H9 (cell line): ENCODE measurements at regions not wholly inside any gene's neighbourhood (a gene's known extent, or its start where the extent isn't known, plus 50 kb on each side); places are given as distances from the start of the nearest gene placed in this dataset.

ENCODE experiments used
- DNase-seq: peaks from one replicate; pipeline ENCODE4 v3.0.0-alpha.2; 2017
- H2AFZ ChIP-seq: one replicate; pipeline ENCODE4 v1.6.1; 2013; ENCODE audit warnings: mild to moderate bottlenecking, low read length, control low read depth, moderate library complexity
- H2AK5ac ChIP-seq: 2 replicates; pipeline ENCODE4 v1.6.1; 2013; ENCODE audit warnings: low read length, control low read depth, mixed read lengths; ENCODE audit not compliant: insufficient read length
- H2BK120ac ChIP-seq: one replicate; pipeline ENCODE4 v1.6.1; 2013; ENCODE audit warnings: low read depth, mild to moderate bottlenecking, low read length, control low read depth, inconsistent platforms; ENCODE audit not compliant: poor library complexity, severe bottlenecking
- H2BK12ac ChIP-seq: 2 replicates; pipeline ENCODE4 v1.6.1; 2013; ENCODE audit warnings: low read length, control low read depth, mixed read lengths, low read depth; ENCODE audit not compliant: insufficient read length
- H2BK15ac ChIP-seq: 2 replicates; pipeline ENCODE4 v1.6.1; 2013; ENCODE audit warnings: low read depth, low read length, control low read depth
- H2BK20ac ChIP-seq: one replicate; pipeline ENCODE4 v1.6.1; 2013; ENCODE audit warnings: low read depth, mild to moderate bottlenecking, low read length, control low read depth, inconsistent platforms; ENCODE audit not compliant: poor library complexity, severe bottlenecking
- H2BK5ac ChIP-seq: 2 replicates; pipeline ENCODE4 v1.6.1; 2013; ENCODE audit warnings: low read length, control low read depth, mixed read lengths; ENCODE audit not compliant: insufficient read length
- H3K14ac ChIP-seq: 2 replicates; pipeline ENCODE4 v1.6.1; 2013; ENCODE audit warnings: low read length, control low read depth; ENCODE audit not compliant: insufficient read depth
- H3K18ac ChIP-seq: 2 replicates; pipeline ENCODE4 v1.6.1; 2013; ENCODE audit warnings: low read depth, mild to moderate bottlenecking, mixed read lengths, low read length, control low read depth; ENCODE audit not compliant: insufficient read length
- H3K23ac ChIP-seq: 2 replicates; pipeline ENCODE4 v1.6.1; 2013; ENCODE audit warnings: low read length, control low read depth, mixed read lengths, low read depth; ENCODE audit not compliant: insufficient read length
- H3K23me2 ChIP-seq: 2 replicates; pipeline ENCODE4 v1.6.1; 2013; ENCODE audit warnings: low read depth, mild to moderate bottlenecking, mixed read lengths, low read length, control low read depth; ENCODE audit not compliant: insufficient read length, poor library complexity, severe bottlenecking
- H3K27ac ChIP-seq: 2 replicates; pipeline ENCODE4 v1.5.1; 2013; ENCODE audit warnings: low read length, control low read depth, mixed read lengths, low read depth; ENCODE audit not compliant: insufficient read length
- H3K27me3 ChIP-seq: 2 replicates; pipeline ENCODE4 v1.6.1; 2013; ENCODE audit warnings: low read length, control low read depth, inconsistent platforms; ENCODE audit not compliant: insufficient read depth
- H3K4ac ChIP-seq: 2 replicates; pipeline ENCODE4 v1.6.1; 2013; ENCODE audit warnings: low read depth, mild to moderate bottlenecking, control low read depth, inconsistent platforms, low read length, moderate library complexity
- H3K4me1 ChIP-seq: 2 replicates; pipeline ENCODE4 v1.6.1; 2013; ENCODE audit warnings: low read length, control low read depth, inconsistent platforms; ENCODE audit not compliant: insufficient read depth
- H3K4me2 ChIP-seq: 2 replicates; pipeline ENCODE4 v1.6.1; 2013; ENCODE audit warnings: low read length, control low read depth, mixed read lengths; ENCODE audit not compliant: insufficient read length, insufficient read depth
- H3K56ac ChIP-seq: 2 replicates; pipeline ENCODE4 v1.6.1; 2013; ENCODE audit warnings: low read depth, mild to moderate bottlenecking, mixed read lengths, low read length, control low read depth; ENCODE audit not compliant: insufficient read length
- H3K79me1 ChIP-seq: 2 replicates; pipeline ENCODE4 v1.6.1; 2013; ENCODE audit warnings: low read depth, mild to moderate bottlenecking, moderate library complexity, low read length, control low read depth, inconsistent platforms; ENCODE audit not compliant: insufficient read depth, poor library complexity, severe bottlenecking
- H3K79me2 ChIP-seq: 2 replicates; pipeline ENCODE4 v1.6.1; 2013; ENCODE audit warnings: low read length, control low read depth, inconsistent platforms; ENCODE audit not compliant: insufficient read depth
- H3K9ac ChIP-seq: 2 replicates; pipeline ENCODE4 v1.6.1; 2013; ENCODE audit warnings: low read length, control low read depth, mixed read lengths; ENCODE audit not compliant: insufficient read length; ENCODE audit errors: extremely low read depth
- H3K9me3 ChIP-seq: one replicate; pipeline ENCODE4 v1.6.1; 2013; ENCODE audit warnings: low read depth, low read length, inconsistent platforms; ENCODE audit not compliant: control insufficient read depth
- H3T11ph ChIP-seq: one replicate; pipeline ENCODE4 v1.6.1; 2013; ENCODE audit warnings: mild to moderate bottlenecking, low read length, control low read depth, inconsistent platforms
- H4K20me1 ChIP-seq: one replicate; pipeline ENCODE4 v1.6.1; 2013; ENCODE audit not compliant: control insufficient read depth, insufficient read length, insufficient read depth
- H4K5ac ChIP-seq: 2 replicates; pipeline ENCODE4 v1.6.1; 2013; ENCODE audit warnings: low read depth, mild to moderate bottlenecking, mixed read lengths, low read length, control low read depth; ENCODE audit not compliant: insufficient read length
- H4K8ac ChIP-seq: replicated peaks from 2 replicates; pipeline ENCODE4 v1.6.1; 2013; ENCODE audit warnings: low read length, control low read depth, mixed read lengths, low read depth; ENCODE audit not compliant: insufficient read length
- H4K91ac ChIP-seq: 2 replicates; pipeline ENCODE4 v1.6.1; 2013; ENCODE audit warnings: low read depth, mild to moderate bottlenecking, moderate library complexity, mixed read lengths, low read length, control low read depth; ENCODE audit not compliant: insufficient read length
- H3K27ac Mint-ChIP-seq, 3 experiments: 2 replicates in 2 of 3; 3 replicates in 1 of 3; pipeline ENCODE4 v1.8.0; 2020 to 2021; ENCODE audit warnings: mixed read lengths in 3 of 3, mild to moderate bottlenecking in 1 of 3, moderate library complexity in 1 of 3
- H3K27me3 Mint-ChIP-seq: 2 replicates; pipeline ENCODE4 v1.8.0; 2021; ENCODE audit warnings: low read depth, mild to moderate bottlenecking, moderate library complexity, mixed read lengths
- H3K36me3 Mint-ChIP-seq, 3 experiments: 2 replicates in 2 of 3; 3 replicates in 1 of 3; pipeline ENCODE4 v1.8.0; 2020 to 2021; ENCODE audit warnings: low read depth in 3 of 3, mixed read lengths in 3 of 3; ENCODE audit not compliant: insufficient read depth in 1 of 3
- H3K4me1 Mint-ChIP-seq, 2 experiments: 2 replicates each; pipeline ENCODE4 v1.8.0; 2020; ENCODE audit warnings: mixed read lengths in 2 of 2
- H3K4me3 Mint-ChIP-seq, 2 experiments: 2 replicates in 1 of 2; 3 replicates in 1 of 2; pipeline ENCODE4 v1.8.0; 2020 to 2021; ENCODE audit warnings: mild to moderate bottlenecking in 2 of 2, mixed read lengths in 2 of 2, moderate library complexity in 1 of 2
- H3K9me3 Mint-ChIP-seq, 2 experiments: 2 replicates in 1 of 2; 3 replicates in 1 of 2; pipeline ENCODE4 v1.8.0; 2020; ENCODE audit warnings: mild to moderate bottlenecking in 2 of 2, mixed read lengths in 2 of 2, moderate library complexity in 1 of 2
- WGBS: extraction: QIAGEN DNeasy Blood & Tissue Kit; methylation state at CpG from one replicate; pipeline ENCODE4 v1.1.7; 2013; ENCODE audit warnings: missing lambda C conversion rate, low lambda C conversion rate, mixed read lengths; ENCODE audit not compliant: insufficient read length; ENCODE audit errors: extremely low coverage; 5-methylcytosine and 5-hydroxymethylcytosine counted together
- TF ChIP-seq, protein P1 (sequence below): fragments of 200-600 bp; sonication (generic); conservative IDR thresholded peaks from 3 replicates; pipeline ENCODE4 v1.8.0; 2021; ENCODE audit warnings: antibody characterized with exemption, mild to moderate bottlenecking

DNA sequence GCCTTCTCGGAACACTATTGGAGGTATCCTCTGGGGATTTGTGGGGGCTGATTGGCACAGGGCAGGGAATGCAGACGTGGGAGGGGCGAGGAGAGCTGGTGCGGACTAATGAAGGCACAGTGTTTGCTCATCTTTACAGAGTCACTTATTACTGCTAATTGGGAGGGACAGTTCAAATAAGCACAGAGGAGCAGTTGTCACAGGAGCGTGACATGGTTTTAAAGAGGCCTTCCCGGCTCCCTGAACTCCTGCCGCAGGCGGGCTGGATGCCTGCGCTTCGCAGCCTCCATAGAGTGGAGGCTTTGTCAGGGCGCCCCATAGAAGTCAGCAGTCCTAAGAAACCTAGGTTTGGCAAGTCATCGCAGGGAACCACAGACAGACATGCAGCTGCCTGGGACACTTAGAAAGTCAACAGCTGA, 149.6 kb downstream of the LINC00237 start:
- Histone ChIP-seq H2BK5ac (no peak overlapping the region), H3K4ac (no peak overlapping the region)
- DNase-seq: no peak

More for the DNA sequence above, 149.6 kb downstream of the LINC00237 start:
- Mint-ChIP-seq H3K27me3 (no peaks in the 10 kb centered on the region; the same call in 1 of the 2 replicates), H3K9me3 (no peaks in the 10 kb centered on the region), H3K4me3 (no peak overlapping the region), H3K27ac (no peak overlapping the region), H3K36me3 (no peaks in the 10 kb centered on the region; a peak in 1 of 7 replicates), H3K4me1 (peaks cover 10 to 16% of the 10 kb centered on the region in 2 experiments)
- H3K27ac ChIP-seq: no peak overlapping the region
- no peak overlapping the region for H2BK12ac ChIP-seq
- no peaks in the 10 kb centered on the region for H3K27me3 ChIP-seq
- H2BK20ac ChIP-seq: no peak overlapping the region
- no peak overlapping the region for H3K56ac ChIP-seq
- no peak overlapping the region for H2AK5ac ChIP-seq
- H3K23me2 ChIP-seq: no peaks in the 10 kb centered on the region
- no CpG with 5 or more reads among the region's 12 CpGs for WGBS
- no peak overlapping the region for H2BK120ac ChIP-seq
- no peaks in the 10 kb centered on the region for H4K20me1 ChIP-seq
- H3K23ac ChIP-seq: no peak overlapping the region
- no peak overlapping the region for H3T11ph ChIP-seq
- H3K79me1 ChIP-seq: no peaks in the 10 kb centered on the region
- no peaks in the 10 kb centered on the region for H3K79me2 ChIP-seq
- H3K9ac ChIP-seq: no peak overlapping the region
- no peak overlapping the region for H2BK15ac ChIP-seq
- no peak overlapping the region for H3K14ac ChIP-seq
- H3K18ac ChIP-seq: no peak overlapping the region
- no peak overlapping the region for H3K4me2 ChIP-seq
- no peaks in the 10 kb centered on the region for H3K9me3 ChIP-seq
- H4K91ac ChIP-seq: no peak overlapping the region
- peaks cover 5% of the 10 kb centered on the region; the same call in 1 of the 2 replicates for H3K4me1 ChIP-seq
- no peak overlapping the region for H4K5ac ChIP-seq
- TF ChIP-seq, protein P1, sequence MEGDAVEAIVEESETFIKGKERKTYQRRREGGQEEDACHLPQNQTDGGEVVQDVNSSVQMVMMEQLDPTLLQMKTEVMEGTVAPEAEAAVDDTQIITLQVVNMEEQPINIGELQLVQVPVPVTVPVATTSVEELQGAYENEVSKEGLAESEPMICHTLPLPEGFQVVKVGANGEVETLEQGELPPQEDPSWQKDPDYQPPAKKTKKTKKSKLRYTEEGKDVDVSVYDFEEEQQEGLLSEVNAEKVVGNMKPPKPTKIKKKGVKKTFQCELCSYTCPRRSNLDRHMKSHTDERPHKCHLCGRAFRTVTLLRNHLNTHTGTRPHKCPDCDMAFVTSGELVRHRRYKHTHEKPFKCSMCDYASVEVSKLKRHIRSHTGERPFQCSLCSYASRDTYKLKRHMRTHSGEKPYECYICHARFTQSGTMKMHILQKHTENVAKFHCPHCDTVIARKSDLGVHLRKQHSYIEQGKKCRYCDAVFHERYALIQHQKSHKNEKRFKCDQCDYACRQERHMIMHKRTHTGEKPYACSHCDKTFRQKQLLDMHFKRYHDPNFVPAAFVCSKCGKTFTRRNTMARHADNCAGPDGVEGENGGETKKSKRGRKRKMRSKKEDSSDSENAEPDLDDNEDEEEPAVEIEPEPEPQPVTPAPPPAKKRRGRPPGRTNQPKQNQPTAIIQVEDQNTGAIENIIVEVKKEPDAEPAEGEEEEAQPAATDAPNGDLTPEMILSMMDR: no peak
- no peak overlapping the region for H4K8ac ChIP-seq
- no peak overlapping the region for H2AFZ ChIP-seq
